Cardiac fibroblast (primary cell): ENCODE measurements at regions not wholly inside any gene's neighbourhood (a gene's known extent, or its start where the extent isn't known, plus 50 kb on each side); places are given as distances from the start of the nearest gene placed in this dataset.

Source experiments
- DNase-seq, 2 donors: peaks; one replicate each; pipeline versions ENCODE4 v3.0.0 to v3.0.0-alpha.2; 2010; ENCODE audit warnings: low read depth in 2 of 2
- H3K4me3 ChIP-seq, 2 donors: replicated peaks in 1 of 2; 1 replicate in 1 of 2; 2 replicates in 1 of 2; pipeline ENCODE4 v1.5.1; 2011; ENCODE audit warnings: low read depth in 2 of 2, low read length in 2 of 2, mild to moderate bottlenecking in 2 of 2, moderate library complexity in 1 of 2
- CTCF ChIP-seq: IDR thresholded peaks from one replicate; pipeline ENCODE4 v1.5.1; 2011; ENCODE audit warnings: low read depth, mild to moderate bottlenecking, low read length, inconsistent platforms

GRCh38 chr2:104215269-104216161 lies 638.4 kb upstream of the POU3F3 start:
- H3K4me3 ChIP-seq, result no peak overlapping the region
- DNase-seq, result no peak
- no peak for TF ChIP-seq CTCF

DNA sequence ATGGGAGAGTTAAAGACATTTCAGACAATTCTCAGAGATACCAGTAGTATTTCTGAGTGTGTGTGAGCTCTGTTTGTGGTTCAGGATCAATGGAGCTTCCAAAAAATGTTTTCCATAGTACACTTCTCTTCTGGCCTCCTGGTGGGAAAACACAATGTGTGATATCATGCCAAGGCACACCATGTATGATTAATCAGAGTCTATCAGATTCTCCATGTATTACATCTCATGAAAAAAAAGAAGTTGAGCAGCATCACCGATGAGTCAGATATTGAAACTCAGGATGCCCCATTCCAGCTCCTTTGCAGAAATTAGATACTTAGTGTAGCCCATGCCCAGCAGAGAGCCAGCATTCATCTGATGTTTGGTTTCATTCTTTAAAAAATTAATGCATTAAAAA lies 620.3 kb upstream of the POU3F3 start:
- TF ChIP-seq CTCF, result no peak
- no peak for DNase-seq
- no peak overlapping the region for H3K4me3 ChIP-seq

GRCh38 chr2:104236491-104236890 lies 617.4 kb upstream of the POU3F3 start:
- no peak for DNase-seq
- H3K4me3 ChIP-seq, result no peak overlapping the region
- TF ChIP-seq CTCF, result no peak

GRCh38 chr2:104240984-104241383 lies 612.9 kb upstream of the POU3F3 start:
- DNase-seq, result no peak
- TF ChIP-seq CTCF, result no peak
- H3K4me3 ChIP-seq, result no peak overlapping the region

GRCh38 chr2:104249629-104250028 lies 604.3 kb upstream of the POU3F3 start:
- DNase-seq, result no peak
- H3K4me3 ChIP-seq, result no peak overlapping the region
- TF ChIP-seq CTCF, result no peak

- DNase-seq, result no peak
- TF ChIP-seq CTCF, result no peak
- H3K4me3 ChIP-seq, result no peak overlapping the region
Measured at GRCh38 chr2:104250635-104251034, 603.3 kb upstream of the POU3F3 start.
